ENCODE measurements at regions not wholly inside any gene's neighbourhood (a gene's known extent, or its start where the extent isn't known, plus 50 kb on each side); places are given as distances from the start of the nearest gene placed in this dataset.

GRCh38 chr2:88828397-88829137 lies 137.1 kb downstream of the RPIA start:
- Mint-ChIP-seq H3K9me3 (peaks cover 0 to 4% (median 0%) of the 10 kb centered on the region in 5 donors), H3K36me3 (no peaks in the 10 kb centered on the region), H3K4me1 (no peaks in the 10 kb centered on the region), H3K4me3 (no peak overlapping the region), H3K27me3 (peaks cover 1 to 25% of the 10 kb centered on the region in 2 donors), H3K27ac (no peak overlapping the region)
- no peaks in the 10 kb centered on the region for H3K27me3 ChIP-seq (ENCODE audit: insufficient read depth, low read length, poor library complexity, severe bottlenecking)
- DNase-seq, result no peak
- H3K4me1 ChIP-seq (ENCODE audit: insufficient read depth, low read length), result no peaks in the 10 kb centered on the region
- no peak overlapping the region for H3K27ac ChIP-seq (ENCODE audit: low read depth, low read length)
- no peaks in the 10 kb centered on the region for H3K36me3 ChIP-seq (ENCODE audit: insufficient read depth, low read length)
- no peak overlapping the region for H3K4me3 ChIP-seq (ENCODE audit: low read length)
- H3K9me3 ChIP-seq (ENCODE audit: low read length), result no peaks in the 10 kb centered on the region
- CTCF ChIA-PET, result no interaction called here
- POLR2A ChIA-PET, result no interaction called here

- no peaks in the 10 kb centered on the region for H3K9me3 ChIP-seq (ENCODE audit: low read length)
- Mint-ChIP-seq H3K27me3 (peaks cover 1 to 25% of the 10 kb centered on the region in 2 donors), H3K4me1 (no peaks in the 10 kb centered on the region), H3K9me3 (peaks cover 0 to 4% (median 0%) of the 10 kb centered on the region in 5 donors), H3K4me3 (no peak overlapping the region), H3K27ac (no peak overlapping the region), H3K36me3 (no peaks in the 10 kb centered on the region)
- no peak for DNase-seq
- H3K4me3 ChIP-seq (ENCODE audit: low read length), result no peak overlapping the region
- H3K36me3 ChIP-seq (ENCODE audit: insufficient read depth, low read length), result no peaks in the 10 kb centered on the region
- ChIA-PET POLR2A (no interaction called here), CTCF (no interaction called here)
- no peaks in the 10 kb centered on the region for H3K27me3 ChIP-seq (ENCODE audit: insufficient read depth, low read length, poor library complexity, severe bottlenecking)
- no peaks in the 10 kb centered on the region for H3K4me1 ChIP-seq (ENCODE audit: insufficient read depth, low read length)
- H3K27ac ChIP-seq (ENCODE audit: low read depth, low read length), result no peak overlapping the region
These were observed 138.4 kb downstream of the RPIA start for GRCh38 chr2:88829607-88830463.

DNA sequence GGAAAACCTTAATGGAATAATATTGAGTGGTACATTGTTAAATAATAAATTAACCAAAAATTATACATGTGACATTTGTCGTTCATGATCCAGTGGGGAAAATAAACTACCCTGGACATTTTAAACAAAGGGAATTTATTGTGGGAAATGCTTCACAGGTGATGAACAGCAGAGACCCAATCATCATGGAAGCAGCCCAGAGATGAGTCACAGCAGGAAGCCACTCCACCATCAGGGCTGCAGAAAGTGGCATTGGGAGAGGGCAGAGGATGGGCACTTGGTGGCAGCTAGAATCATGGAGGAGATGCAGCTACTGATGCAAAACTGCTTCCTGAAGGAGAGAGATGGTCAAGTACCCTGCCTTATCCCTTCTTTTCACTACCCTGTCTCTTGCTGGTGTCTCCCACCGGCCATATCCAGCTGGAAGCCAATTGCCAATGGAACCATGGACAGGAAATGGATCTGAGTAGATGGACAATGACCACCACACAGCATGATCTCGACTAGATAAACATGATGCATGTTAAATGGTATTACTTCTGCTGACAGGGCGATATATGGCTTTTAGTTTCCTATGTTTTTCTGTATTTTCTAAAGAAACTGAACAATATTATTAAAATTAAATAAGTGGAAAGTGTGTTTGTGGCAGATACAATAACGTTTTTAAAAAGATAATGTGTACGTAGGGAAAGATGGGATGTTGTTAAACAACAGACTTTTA lies 139.8 kb downstream of the RPIA start:
- no peaks in the 10 kb centered on the region for H3K4me1 ChIP-seq (ENCODE audit: insufficient read depth, low read length)
- H3K36me3 Mint-ChIP-seq, result no peaks in the 10 kb centered on the region

GRCh38 chr2:88831792-88832248 lies 140.3 kb downstream of the RPIA start:
- Mint-ChIP-seq H3K4me3 (no peak overlapping the region), H3K27ac (no peak overlapping the region), H3K4me1 (no peaks in the 10 kb centered on the region), H3K27me3 (peaks cover 1 to 25% of the 10 kb centered on the region in 2 donors), H3K36me3 (no peaks in the 10 kb centered on the region), H3K9me3 (no peaks in the 10 kb centered on the region)
- Histone ChIP-seq H3K9me3 (ENCODE audit: low read length) (no peaks in the 10 kb centered on the region), H3K27me3 (ENCODE audit: insufficient read depth, low read length, poor library complexity, severe bottlenecking) (no peaks in the 10 kb centered on the region), H3K36me3 (ENCODE audit: insufficient read depth, low read length) (no peaks in the 10 kb centered on the region), H3K4me3 (ENCODE audit: low read length) (no peak overlapping the region), H3K4me1 (ENCODE audit: insufficient read depth, low read length) (no peaks in the 10 kb centered on the region), H3K27ac (ENCODE audit: low read depth, low read length) (no peak overlapping the region)
- POLR2A ChIA-PET, result no interaction called here
- CTCF ChIA-PET, result no interaction called here
- DNase-seq, result peak in 1 of 5 donors; percentile 3

More for the DNA sequence above, 139.8 kb downstream of the RPIA start:
- Mint-ChIP-seq H3K4me1 (no peaks in the 10 kb centered on the region), H3K9me3 (no peaks in the 10 kb centered on the region), H3K27ac (no peak overlapping the region), H3K4me3 (no peak overlapping the region), H3K27me3 (peaks cover 1 to 25% of the 10 kb centered on the region in 2 donors)
- Histone ChIP-seq H3K9me3 (ENCODE audit: low read length) (no peaks in the 10 kb centered on the region), H3K36me3 (ENCODE audit: insufficient read depth, low read length) (no peaks in the 10 kb centered on the region), H3K27me3 (ENCODE audit: insufficient read depth, low read length, poor library complexity, severe bottlenecking) (no peaks in the 10 kb centered on the region), H3K4me3 (ENCODE audit: low read length) (no peak overlapping the region), H3K27ac (ENCODE audit: low read depth, low read length) (no peak overlapping the region)
- no peak for DNase-seq
- POLR2A ChIA-PET, result no interaction called here
- CTCF ChIA-PET, result no interaction called here

DNA sequence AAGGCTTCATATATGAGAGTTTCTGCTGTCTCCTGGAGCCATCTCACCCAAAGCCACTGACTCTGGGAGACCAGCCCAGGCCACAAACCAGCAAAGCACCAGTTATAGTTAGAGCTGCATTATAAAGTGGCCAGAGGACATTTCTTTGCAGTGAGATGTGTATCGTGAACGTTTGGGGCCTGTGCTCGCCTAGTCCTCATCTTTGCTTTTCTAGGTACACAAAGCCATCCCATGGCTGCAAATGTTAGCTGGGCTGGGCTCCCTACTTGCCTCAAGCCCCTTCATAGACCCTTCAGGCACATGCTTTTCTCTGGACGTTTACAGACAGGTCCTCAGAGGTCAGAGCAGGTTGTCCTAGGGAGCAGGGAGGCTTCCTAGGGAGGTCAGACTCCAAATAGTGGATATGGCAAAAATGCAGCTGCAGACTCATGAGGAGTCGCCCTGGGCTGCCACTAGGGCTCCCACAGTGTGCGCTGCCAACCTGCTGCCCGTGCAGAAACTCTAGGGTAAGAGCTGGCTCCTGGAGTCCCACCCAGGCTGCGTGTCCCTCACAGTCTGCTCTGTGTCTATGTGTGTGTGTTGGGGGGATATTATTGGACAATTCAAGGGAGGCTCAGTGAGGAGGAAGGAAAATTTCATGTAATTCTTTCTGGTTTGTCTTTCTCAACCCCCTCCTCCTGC lies 141.0 kb downstream of the RPIA start:
- H3K9me3 ChIP-seq (ENCODE audit: low read length), result no peaks in the 10 kb centered on the region
- Mint-ChIP-seq H3K4me3 (no peak overlapping the region), H3K4me1 (no peaks in the 10 kb centered on the region), H3K36me3 (no peaks in the 10 kb centered on the region), H3K9me3 (no peaks in the 10 kb centered on the region), H3K27me3 (peaks cover 1 to 19% of the 10 kb centered on the region in 2 donors), H3K27ac (no peak overlapping the region)
- ChIA-PET POLR2A (no interaction called here), CTCF (no interaction called here)
- DNase-seq, result no peak
- H3K4me1 ChIP-seq (ENCODE audit: insufficient read depth, low read length), result no peaks in the 10 kb centered on the region
- H3K4me3 ChIP-seq (ENCODE audit: low read length), result no peak overlapping the region
- no peak overlapping the region for H3K27ac ChIP-seq (ENCODE audit: low read depth, low read length)
- no peaks in the 10 kb centered on the region for H3K27me3 ChIP-seq (ENCODE audit: insufficient read depth, low read length, poor library complexity, severe bottlenecking)
- no peaks in the 10 kb centered on the region for H3K36me3 ChIP-seq (ENCODE audit: insufficient read depth, low read length)

DNA sequence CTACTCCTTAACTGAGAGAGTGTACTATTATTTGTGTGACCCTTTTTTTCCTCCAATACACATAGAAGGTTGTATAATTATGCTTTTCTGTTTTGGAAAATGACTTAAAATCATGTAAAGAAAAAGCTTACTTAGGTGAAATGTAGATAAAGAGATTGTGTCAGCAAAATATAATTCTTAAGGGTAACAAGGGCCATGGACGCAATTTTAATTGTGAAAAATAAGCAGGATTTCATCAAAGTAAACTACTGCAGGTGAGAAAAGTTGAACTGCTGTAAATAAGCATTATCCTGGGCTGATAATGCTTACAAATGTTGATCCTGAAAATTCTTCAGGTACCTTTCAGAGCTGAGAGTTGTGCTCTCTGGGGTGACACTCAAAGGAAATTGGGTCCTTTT lies 141.5 kb downstream of the RPIA start:
- Histone ChIP-seq H3K9me3 (ENCODE audit: low read length) (no peaks in the 10 kb centered on the region), H3K27ac (ENCODE audit: low read depth, low read length) (no peak overlapping the region), H3K36me3 (ENCODE audit: insufficient read depth, low read length) (no peaks in the 10 kb centered on the region), H3K4me3 (ENCODE audit: low read length) (no peak overlapping the region), H3K4me1 (ENCODE audit: insufficient read depth, low read length) (no peaks in the 10 kb centered on the region), H3K27me3 (ENCODE audit: insufficient read depth, low read length, poor library complexity, severe bottlenecking) (no peaks in the 10 kb centered on the region)
- Mint-ChIP-seq H3K27ac (no peak overlapping the region), H3K4me3 (no peak overlapping the region), H3K4me1 (no peaks in the 10 kb centered on the region), H3K36me3 (no peaks in the 10 kb centered on the region), H3K27me3 (peaks cover 1 to 14% of the 10 kb centered on the region in 2 donors), H3K9me3 (no peaks in the 10 kb centered on the region)
- ChIA-PET CTCF (no interaction called here), POLR2A (no interaction called here)
- no peak for DNase-seq

- POLR2A ChIA-PET, result no interaction called here
- no peaks in the 10 kb centered on the region for H3K27me3 ChIP-seq (ENCODE audit: insufficient read depth, low read length, poor library complexity, severe bottlenecking)
- no peaks in the 10 kb centered on the region for H3K9me3 Mint-ChIP-seq
- H3K4me3 Mint-ChIP-seq, result no peak overlapping the region
- no peaks in the 10 kb centered on the region for H3K36me3 Mint-ChIP-seq
- H3K9me3 ChIP-seq (ENCODE audit: low read length), result no peaks in the 10 kb centered on the region
- H3K27ac Mint-ChIP-seq, result no peak overlapping the region
- H3K27me3 Mint-ChIP-seq, result peaks cover 0 to 15% of the 10 kb centered on the region in 2 donors
- CTCF ChIA-PET, result no interaction called here
- no peak overlapping the region for H3K27ac ChIP-seq (ENCODE audit: low read depth, low read length)
- no peaks in the 10 kb centered on the region for H3K4me1 Mint-ChIP-seq
- H3K36me3 ChIP-seq (ENCODE audit: insufficient read depth, low read length), result no peaks in the 10 kb centered on the region
- no peaks in the 10 kb centered on the region for H3K4me1 ChIP-seq (ENCODE audit: insufficient read depth, low read length)
- DNase-seq, result no peak
- H3K4me3 ChIP-seq (ENCODE audit: low read length), result no peak overlapping the region
These were observed 142.9 kb downstream of the RPIA start for GRCh38 chr2:88834376-88834775.
